NCI-H2196 treated with DMSO at 0.1 percent for 48 hours (cell line): ENCODE measurements at regions not wholly inside any gene's neighbourhood (a gene's known extent, or its start where the extent isn't known, plus 50 kb on each side); places are given as distances from the start of the nearest gene placed in this dataset.

Experiments used
- DNase-seq: peaks from one replicate; lab custom pipeline; 2025; ENCODE audit not compliant: unreplicated experiment; lab: John Stamatoyannopoulos, UW

DNA sequence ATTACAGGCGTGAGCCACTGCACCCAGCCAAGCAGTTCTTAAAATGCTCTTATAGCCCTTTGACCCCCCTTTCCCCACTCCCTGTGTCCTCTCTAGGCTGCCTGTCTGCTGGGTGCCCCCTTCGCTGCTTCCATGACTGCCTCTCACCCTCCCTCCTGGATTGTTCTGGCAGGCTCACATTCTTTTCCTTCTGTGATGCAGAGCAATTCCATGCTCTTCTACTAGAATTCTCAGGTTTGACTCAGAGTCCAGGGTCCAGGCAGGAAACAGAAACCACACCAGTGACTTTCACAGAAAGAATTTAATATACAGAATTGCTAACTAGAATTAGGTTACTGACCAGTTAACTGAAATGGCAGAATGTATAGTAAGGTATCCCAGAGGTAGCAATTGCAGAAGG is 244.8 kb downstream of the BAMBI start:
- DNase-seq = no peak

DNA sequence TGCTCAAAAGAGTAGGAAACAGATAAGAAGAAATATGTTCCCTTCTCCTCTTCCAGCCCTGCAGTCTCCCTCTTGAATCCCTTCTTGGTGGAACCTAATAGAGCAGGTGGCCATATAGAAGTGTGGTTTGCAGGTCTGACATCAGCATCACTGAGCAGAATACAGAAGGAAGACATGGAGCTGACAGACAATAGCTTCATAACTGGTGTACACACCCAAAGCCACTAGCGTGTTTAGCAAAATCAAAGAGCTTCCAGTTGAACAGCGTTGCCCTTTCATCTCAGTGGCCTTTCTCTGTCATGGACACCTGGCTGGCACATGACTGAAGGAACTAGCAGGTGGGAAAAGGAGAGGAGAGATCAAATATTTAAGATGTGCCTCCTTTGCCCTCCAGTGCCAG is 245.5 kb downstream of the BAMBI start:
- no peak for DNase-seq

DNA sequence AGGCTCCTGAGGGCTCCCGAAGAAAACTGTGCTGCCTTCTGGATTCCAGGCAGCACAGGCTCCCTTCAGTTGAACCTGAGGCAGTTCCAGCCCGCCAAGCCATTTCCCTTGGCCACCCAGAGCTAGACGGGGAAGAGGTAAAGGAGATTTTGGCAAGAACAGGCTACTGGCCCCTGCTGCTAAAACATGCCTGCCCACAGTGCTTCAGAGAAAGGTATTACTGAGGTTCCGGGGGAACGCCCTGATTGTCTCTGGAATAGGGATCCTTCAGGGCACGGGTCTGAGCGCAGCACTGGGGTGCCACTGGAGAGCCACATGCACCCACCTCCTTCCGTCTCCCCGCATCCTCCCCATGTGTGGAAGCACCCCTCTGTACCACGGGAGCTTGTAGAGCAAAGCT is 247.4 kb downstream of the BAMBI start:
- no peak for DNase-seq

DNA sequence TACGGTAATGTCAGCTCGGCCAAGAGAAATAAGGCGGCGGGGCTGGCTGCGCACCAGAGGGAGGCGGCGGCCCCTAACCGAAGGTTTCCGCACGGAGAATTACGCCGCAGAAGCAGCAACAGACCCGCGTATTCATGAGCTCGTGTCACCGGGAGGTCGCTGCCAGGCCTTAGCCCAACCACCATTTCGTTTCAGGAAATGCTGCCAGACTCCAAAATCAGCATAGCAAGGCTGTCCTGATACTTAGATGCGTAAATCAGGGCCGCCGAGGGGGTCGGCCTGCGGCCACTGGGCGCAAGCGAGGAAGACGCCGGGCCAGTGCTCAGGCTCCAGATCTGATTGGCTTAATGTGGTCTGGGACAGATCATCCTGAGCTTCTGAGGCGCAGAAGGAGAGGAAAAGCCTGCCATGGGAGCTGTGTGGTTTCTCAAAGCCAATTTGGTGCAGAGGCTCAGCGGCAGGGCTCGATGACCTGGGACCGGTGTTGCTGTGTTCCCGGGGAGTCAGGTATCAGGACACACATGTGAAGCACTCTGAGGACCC is 247.9 kb downstream of the BAMBI start:
- DNase-seq = no peak

DNA sequence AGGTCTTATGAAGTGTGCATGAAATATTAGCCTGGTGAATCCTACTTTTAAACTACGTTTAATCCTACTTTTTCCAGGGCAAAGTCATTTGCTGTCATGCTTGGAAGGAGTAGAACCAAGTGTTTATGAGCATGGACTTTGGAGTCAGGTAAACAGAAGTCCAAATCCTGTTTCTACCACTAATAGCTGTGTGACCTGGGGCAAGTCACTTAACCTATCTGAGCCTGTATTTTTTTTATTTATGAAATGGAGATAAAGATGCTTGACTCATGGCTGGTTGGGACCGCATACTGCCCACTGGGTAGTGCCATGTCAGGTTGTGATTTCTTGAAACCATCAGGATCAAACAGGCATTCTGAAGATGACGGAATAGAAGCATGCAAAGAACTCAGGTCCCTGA is 249.6 kb downstream of the BAMBI start:
- DNase-seq = no peak

DNA sequence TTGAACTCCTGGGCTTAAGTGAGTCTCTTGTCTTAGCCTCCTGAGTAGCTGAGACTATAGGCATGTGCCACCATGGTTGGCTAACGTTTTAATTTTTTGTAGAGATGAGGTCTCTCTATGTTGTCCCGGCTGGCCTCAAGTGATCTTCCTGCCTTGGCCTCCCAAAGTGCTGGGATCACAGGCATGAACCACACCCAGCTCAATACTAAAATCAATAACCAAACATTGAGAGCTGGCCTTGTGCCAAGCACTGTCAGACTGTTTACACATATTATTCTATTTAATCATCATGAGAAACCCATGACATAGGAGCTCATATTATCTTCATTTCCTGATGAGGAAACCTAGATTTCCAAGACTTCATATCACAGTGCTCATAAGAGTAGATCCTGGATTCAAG is 251.2 kb downstream of the BAMBI start:
- DNase-seq = no peak

DNA sequence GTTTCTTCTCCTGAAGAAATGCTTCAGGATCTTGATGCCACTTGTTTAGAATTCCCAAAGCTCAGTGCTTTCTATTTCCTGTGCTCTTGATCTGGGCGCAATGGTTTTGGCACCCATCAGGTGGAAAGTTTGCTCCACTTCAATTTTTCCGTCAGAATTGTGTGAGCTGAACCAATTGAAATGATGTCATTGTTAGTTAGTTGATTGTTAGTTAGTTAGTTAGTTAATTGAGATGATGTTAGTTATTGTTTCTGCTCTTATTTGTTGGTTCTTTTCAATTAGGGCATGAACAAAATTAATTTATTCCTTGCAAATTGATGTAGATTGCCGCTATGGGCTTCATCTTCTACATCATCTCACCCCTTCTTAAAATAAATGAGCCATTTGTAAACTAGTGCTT is 252.6 kb downstream of the BAMBI start:
- no peak for DNase-seq

DNA sequence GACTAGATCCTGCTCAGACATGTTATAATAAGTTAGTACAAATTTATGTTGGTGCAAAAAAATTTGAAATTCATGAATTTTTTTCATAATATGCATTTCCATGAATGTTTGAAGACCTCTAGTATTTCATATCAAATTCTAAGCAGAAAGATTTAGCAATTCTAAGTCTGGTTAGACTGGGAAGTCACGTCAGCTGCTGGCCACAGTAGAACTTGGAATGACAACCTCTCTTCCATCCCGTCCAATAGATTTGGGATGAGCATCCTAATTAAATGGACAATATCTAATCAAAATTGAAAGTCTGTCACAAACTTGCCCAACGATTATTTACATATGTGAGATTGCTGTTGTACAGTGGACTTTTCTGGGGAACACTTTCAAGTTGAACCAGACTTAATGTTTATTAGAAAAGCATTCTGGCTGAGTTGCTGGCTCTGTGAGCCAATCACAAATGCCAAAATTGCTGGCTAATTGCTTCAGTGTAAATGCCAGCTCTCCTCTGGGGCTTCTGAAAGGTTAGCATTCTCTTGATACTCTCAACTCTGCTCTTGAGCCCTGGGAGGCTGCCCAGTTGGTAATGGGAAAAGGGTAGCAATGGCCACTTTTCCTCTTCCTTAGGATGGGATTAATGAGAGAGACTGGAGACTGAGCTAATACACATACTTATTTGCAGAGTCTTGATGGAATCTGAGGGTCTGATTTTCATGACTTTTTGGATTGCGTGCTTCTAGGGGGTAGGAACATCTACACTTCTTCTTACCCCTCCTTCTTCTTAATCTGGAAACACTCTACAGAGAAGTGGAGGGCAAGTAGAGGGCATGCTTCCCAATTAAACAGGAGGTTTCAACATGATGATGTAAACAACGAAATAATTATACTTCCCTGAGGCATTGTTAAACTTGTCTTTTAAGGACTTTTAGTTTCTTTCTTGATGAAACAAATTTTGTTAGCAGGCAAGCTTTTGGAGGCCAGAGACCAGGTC is 253.5 kb downstream of the BAMBI start:
- DNase-seq = no peak

DNA sequence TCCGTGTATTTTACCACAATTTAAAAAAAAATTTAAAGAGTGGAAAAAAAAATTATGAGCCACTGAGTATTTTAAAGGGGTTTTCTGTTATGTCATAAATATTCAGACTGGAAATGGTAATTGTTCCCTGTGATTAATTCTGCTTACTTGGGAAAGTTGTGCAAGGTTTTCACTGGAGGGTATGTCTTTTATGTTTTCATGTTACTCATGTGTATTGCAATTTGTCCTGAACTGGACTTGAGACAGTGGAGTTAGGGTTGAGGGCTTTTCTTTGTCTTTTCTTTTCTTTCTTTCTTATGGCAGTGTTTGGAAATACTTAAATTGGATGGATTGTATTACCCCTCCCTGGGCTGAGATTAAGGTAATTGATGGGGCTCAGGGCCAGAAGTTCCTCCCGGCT is 257.7 kb downstream of the BAMBI start:
- DNase-seq = no peak

DNA sequence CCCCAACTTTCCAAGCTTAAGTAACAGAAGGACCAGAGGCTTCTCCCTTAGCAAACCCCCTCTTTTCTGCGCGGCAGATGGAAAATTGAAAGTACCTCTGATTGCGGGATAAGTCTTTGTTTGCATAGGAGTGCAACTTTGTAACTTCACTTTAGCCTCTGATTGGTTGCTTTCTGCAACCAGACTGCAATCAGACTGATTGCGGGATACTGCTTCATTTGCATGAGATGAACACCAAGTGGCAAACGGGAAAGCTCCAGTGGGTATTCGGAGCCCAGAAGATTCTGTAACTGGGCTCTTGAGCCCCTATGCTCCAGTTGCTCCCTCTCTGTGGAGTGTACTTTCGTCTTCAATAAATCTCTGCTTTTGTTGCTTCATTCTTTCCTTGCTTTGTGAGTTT is 260.6 kb downstream of the BAMBI start:
- no peak for DNase-seq

DNA sequence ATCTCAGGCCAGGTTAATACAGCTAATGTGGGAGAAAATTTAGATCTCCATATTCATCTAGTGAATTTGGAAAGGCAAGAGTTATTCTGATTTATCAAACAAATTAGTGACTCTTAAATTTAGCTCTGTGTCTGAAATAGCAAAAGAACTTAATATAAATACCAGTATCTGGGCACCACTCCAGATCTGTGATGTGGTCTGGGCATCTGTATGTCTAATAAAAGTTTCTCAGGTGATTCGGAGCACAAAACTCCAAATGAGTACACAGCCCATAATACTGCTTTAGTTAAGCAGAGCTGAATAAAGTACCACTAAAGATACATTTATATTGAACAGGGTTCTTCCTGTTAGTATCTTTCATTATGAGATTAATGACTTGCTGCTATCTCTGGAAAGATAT is 261.4 kb downstream of the BAMBI start:
- DNase-seq = no peak

DNA sequence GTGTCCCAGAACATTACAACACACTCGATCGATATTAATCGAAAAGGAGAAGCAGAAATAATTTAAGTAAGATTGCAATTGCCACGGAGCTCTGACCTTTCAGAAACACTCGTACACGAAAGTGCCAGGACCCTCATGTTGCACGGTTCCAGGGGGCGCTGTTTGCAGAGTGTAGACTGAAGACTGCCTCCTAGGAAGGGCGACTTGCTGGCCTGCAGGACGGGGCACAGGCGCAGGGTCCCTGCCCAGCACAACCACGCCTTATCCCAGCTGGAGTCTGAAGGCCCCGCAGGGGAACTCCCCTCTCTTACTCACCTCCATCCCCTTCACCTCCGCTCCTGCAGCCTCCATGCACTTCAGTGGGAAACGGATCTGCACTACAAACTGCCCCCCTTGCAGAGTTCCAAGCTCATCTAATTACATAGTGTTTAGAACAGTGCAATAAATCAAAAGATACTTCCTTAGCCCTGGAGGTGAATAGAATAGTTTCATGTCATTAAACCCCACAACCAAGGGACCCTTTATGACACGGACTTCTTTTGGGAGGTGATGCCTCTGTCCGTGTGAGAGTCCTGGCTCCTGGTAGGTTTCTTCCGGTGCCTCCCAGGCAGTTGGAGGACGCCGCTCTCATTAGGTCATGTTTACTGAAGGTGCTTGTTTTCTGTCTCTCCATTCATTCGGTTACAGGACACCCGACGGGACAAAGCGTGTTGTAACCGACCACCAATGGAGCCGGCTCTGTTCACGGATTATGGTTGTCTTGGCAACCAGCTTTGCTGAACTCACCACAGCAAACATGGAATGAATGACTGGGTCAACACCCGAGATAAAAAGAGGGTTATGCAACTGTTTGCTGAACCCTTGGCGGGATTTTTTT is 262.2 kb downstream of the BAMBI start:
- peak; percentile 86 for DNase-seq

DNA sequence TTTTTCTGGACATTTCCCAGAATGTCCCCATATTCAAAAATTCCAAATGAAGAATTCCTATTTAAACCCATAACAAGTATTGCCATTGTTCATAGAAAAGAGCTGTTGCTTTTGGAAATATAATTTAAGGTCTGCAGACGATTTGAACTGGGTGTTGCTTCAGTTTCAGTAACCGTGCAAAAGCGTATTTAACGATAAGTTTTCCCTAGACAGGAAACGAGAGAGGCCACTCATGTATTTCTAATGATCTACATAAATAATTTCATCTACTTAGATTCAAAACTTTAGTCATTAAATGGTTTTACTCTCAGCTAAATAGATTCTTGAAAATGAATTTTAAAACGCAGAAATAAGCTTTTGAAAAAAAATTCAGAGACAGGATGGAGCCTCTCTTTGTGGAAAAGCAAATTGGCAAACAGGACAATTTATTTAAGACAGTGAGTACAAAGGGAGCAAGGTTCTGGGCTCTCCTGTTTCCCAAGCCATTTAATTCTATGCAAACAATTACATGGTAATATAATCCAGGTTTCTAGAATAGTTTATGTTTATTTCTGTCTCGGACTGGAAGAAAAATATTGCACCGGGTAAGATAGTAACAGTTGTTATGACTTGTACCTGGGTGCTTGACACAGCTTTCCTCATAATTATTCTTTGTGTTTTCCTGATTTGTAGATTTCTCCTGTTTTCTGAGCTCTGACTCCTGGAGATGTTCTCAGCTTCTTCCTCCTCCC is 263.0 kb downstream of the BAMBI start:
- DNase-seq = peak; percentile 52

DNA sequence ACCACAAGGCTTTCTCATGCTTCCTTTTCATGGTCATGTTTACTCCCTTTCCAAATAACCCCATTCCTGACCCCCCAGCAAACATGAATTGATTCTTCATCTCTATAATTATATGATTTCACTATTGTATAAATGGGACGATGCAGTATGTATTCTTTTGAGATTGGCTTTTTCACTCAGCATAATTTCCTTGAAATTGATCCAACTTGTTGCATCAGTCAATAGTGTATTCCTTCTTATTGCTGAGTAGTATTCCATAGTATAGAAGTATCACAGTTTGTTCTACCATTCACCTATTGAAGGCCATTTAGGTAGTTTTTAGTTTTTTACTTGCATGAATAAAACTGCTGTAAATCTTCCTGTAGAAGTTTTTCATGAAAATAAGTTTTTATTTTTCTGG is 264.7 kb downstream of the BAMBI start:
- no peak for DNase-seq

DNA sequence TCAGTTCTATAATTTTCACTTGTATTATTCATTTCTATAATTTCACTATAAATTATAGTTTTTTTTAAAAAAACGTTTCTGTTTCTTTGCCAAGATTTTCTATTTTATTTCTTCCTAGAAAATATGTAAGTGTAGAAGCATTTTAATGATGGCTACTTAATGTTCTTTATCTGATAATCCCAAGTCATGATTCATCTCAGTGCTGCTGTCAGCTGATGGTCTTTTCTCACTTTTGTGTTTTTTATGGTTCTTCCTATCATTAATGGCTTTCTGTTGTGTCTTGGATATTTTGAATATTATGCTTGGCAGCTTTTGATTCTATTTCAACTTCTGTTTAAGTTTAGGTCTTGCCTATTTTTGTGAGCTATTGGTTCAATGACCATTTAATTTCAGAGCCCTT is 268.6 kb downstream of the BAMBI start:
- DNase-seq = no peak

DNA sequence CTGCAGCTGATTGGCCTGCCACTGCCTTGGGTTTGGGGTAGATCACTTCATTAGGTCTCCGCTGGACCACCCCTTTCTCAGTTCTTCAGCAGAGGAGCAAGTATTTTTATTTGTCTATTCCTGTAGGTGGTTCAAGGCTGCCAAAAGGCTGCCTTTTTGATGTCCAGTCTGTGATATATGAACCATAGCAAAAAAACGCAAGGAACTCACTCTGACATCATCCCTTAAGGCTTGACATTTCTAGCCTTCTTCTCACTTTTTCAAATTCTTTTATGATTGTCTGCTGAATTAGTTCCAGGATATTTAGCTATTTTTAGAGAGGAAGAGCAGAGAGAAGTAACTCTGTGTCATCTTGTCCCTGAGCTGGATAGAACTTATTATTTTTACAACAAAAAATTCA is 269.2 kb downstream of the BAMBI start:
- no peak for DNase-seq

DNA sequence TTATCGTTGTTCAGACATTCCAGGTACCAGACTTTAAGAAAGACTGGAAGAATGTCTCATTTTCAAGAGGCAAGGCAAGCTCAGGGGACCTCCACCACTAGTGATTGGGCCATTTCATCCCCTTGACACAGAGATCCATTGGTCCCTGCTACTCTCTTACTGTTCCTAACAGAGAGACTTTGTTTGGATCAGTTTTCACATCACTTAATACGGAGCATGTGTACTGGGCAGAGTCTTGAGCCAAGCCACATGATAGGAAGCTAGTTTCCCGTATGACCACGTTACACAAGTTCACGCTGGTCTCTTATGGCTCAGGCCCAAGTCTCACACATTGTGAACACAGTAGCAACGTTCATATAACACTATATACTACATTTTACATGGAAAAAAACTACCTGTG is 269.9 kb downstream of the BAMBI start:
- DNase-seq = no peak

DNA sequence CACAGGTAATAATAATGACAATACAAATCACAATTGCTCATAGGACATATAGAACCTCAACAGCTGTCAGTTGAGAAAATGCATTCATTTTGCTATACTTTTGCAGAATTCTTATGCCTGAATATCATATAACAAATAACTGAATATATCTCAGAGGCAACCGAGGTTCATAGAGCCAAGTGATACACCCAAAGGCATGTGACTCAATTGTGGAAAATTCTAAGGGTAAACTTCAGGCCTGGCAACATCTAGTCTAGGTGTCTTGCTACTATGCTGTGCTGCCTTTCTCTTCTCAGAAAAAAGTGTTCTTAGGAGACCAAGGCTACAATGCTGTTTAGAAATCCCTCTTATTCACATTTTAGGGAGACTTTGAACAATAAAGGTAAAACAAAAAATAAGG is 270.7 kb downstream of the BAMBI start:
- no peak for DNase-seq

DNA sequence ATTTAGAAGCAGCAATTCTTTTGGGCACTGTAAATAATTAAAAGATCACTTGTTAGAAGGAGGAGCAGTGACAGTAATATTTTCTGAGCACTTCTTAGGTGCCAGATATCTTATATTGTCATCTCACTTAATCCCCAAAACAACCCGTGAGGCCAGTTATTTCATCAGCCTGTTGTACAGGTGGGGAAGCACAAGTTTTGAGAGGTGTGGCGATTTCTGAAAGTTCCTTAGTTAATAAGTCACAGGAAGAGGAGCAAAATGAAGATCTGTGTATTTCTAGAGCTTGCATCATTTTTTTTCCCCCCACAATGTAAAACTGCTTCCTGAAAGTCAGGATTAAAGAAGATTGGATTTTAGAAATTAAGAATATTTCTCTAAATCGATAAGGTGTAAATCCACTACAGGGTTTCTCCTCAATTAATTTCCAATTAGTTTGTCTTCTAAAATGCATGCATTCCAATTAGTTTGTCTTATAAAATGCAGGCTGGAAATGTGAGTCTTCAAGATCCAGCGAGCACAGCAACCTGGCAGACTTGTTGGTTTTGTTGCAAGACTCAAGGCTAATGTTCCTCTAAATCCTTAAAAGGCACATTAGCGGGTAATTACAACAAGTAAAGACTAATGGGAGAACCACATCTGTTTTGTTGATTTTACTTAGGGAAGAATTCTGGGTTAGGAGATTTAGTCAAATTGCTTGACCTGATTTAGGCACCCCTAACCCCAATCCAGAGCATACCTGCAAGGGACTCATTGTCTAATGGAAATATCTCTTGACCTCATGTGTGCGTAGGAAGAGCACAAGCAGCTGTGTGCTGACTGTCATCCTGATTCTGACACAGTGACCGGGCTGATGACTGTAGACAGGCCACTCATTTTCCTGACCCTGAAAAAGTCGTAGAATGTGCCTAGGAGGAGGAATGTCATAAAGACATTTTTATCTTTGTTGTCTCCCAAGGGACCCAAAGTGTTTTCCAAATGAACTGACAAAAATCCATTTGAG is 272.0 kb downstream of the BAMBI start:
- no peak for DNase-seq

DNA sequence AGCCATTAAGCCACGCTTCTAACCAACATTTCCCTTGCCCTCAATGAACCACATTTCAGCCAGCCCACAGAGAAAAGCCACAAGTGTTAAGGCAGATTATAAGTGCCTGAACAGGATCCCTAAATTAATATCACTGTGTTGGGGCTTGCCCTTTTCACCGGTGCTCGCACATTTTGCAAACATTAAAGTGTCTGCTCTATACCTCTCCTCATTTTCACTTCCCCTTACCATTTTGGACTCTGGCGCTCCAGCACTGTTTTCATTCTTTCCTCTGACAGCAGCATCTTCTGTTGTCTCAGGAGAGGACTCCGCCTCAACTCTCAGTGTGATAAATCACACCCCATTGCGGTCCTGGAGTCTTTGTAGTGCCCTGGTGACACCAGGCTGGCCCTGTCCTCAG is 274.2 kb downstream of the BAMBI start:
- no peak for DNase-seq
